GM21528 (cell line): ENCODE measurements at regions not wholly inside any gene's neighbourhood (a gene's known extent, or its start where the extent isn't known, plus 50 kb on each side); places are given as distances from the start of the nearest gene placed in this dataset.

Source experiments
- ATAC-seq: cut with Tn5 transposase; IDR thresholded peaks from one replicate; pipeline ENCODE4 v1.9.1; 2021; ENCODE audit warnings: mild to moderate bottlenecking, moderate library complexity; ENCODE audit not compliant: unreplicated experiment, low FRiP score

- no peak for ATAC-seq
These were observed 371.6 kb downstream of the MCTP2 start for GRCh38 chr15:94602754-94603470.

- no peak for ATAC-seq
These were observed 374.9 kb downstream of the MCTP2 start for GRCh38 chr15:94606286-94606685.

- no peak for ATAC-seq
These were observed 375.9 kb downstream of the MCTP2 start for GRCh38 chr15:94607176-94607654.

GRCh38 chr15:94610069-94610468, 378.7 kb downstream of the MCTP2 start:
- peak; percentile 80 for ATAC-seq

- ATAC-seq, result peak; percentile 25
These were observed 379.1 kb downstream of the MCTP2 start for GRCh38 chr15:94610485-94610884.

GRCh38 chr15:94611656-94612055, 380.3 kb downstream of the MCTP2 start:
- ATAC-seq, result no peak

- ATAC-seq, result no peak
These were observed 384.3 kb downstream of the MCTP2 start for GRCh38 chr15:94615688-94616087.

- ATAC-seq, result no peak
These were observed 389.3 kb downstream of the MCTP2 start for GRCh38 chr15:94620632-94621031.

GRCh38 chr15:94621736-94622135, 390.4 kb downstream of the MCTP2 start:
- ATAC-seq, result no peak

GRCh38 chr15:94626949-94627348, 395.6 kb downstream of the MCTP2 start:
- no peak for ATAC-seq

- peak; percentile 91 for ATAC-seq
These were observed 400.2 kb downstream of the MCTP2 start for GRCh38 chr15:94631608-94632007.

- no peak for ATAC-seq
These were observed 406.8 kb downstream of the MCTP2 start for GRCh38 chr15:94638183-94638582.

GRCh38 chr15:94639701-94640100, 408.3 kb downstream of the MCTP2 start:
- no peak for ATAC-seq

- ATAC-seq, result no peak
These were observed 413.1 kb downstream of the MCTP2 start for GRCh38 chr15:94644433-94644832.

- ATAC-seq, result no peak
These were observed 421.7 kb downstream of the MCTP2 start for GRCh38 chr15:94653071-94653470.

GRCh38 chr15:94655249-94655880, 424.0 kb downstream of the MCTP2 start:
- ATAC-seq, result no peak

GRCh38 chr15:94665676-94666441, 434.5 kb downstream of the MCTP2 start:
- ATAC-seq, result no peak

- no peak for ATAC-seq
These were observed 435.2 kb downstream of the MCTP2 start for GRCh38 chr15:94666553-94666952.

GRCh38 chr15:94667109-94667508, 435.7 kb downstream of the MCTP2 start:
- no peak for ATAC-seq

- no peak for ATAC-seq
These were observed 439.2 kb downstream of the MCTP2 start for GRCh38 chr15:94670438-94671034.
